Posterior cingulate gyrus (tissue), 11 donors: ENCODE measurements at regions not wholly inside any gene's neighbourhood (a gene's known extent, or its start where the extent isn't known, plus 50 kb on each side); places are given as distances from the start of the nearest gene placed in this dataset.

Experiments used
- DNase-seq, 10 donors: peaks; one replicate each; pipeline versions ENCODE4 v3.0.0 to v3.0.0-alpha.2; 2020 to 2021; ENCODE audit warnings: mixed read lengths in 3 of 10
- intact Hi-C: fragments of 100-400 bp; cut with DNase I; formaldehyde crosslinking; loops from one replicate; pipeline ENCODE4 v1.15.1; 2023

GRCh38 chr17:45675892-45676291 is 108.2 kb upstream of the CRHR1 start:
- DNase-seq: peak in 1 of 10 donors; percentile 8
- intact Hi-C loops: no loop called here

GRCh38 chr17:45676695-45677094 is 107.4 kb upstream of the CRHR1 start:
- no peak for DNase-seq
- intact Hi-C loops: no loop called here

GRCh38 chr17:45677770-45678169 is 106.3 kb upstream of the CRHR1 start:
- intact Hi-C loops: no loop called here
- DNase-seq: peak in 9 of 10 donors; percentile 24 to 94 (median 63)

GRCh38 chr17:45679426-45679825 is 104.7 kb upstream of the CRHR1 start:
- intact Hi-C loops: no loop called here
- peak in 1 of 10 donors; percentile 21 for DNase-seq

GRCh38 chr17:45680360-45680759 is 103.8 kb upstream of the CRHR1 start:
- intact Hi-C loops: no loop called here

GRCh38 chr17:45681706-45682105 is 102.4 kb upstream of the CRHR1 start:
- DNase-seq: peak in 1 of 10 donors; percentile 17
- intact Hi-C loops: no loop called here

More at GRCh38 chr17:45680360-45680759, 103.8 kb upstream of the CRHR1 start:
- peak in 1 of 10 donors; percentile 29 for DNase-seq

GRCh38 chr17:45686250-45686649 is 97.9 kb upstream of the CRHR1 start:
- intact Hi-C loops: no loop called here
- DNase-seq: peak in 1 of 10 donors; percentile 27

- DNase-seq: peak in 1 of 10 donors; percentile 16
- intact Hi-C loops: no loop called here
Observed at GRCh38 chr17:45687594-45687993, 96.5 kb upstream of the CRHR1 start.

GRCh38 chr17:45688353-45688752 is 95.8 kb upstream of the CRHR1 start:
- intact Hi-C loops: no loop called here

GRCh38 chr17:45688820-45689219 is 95.3 kb upstream of the CRHR1 start:
- intact Hi-C loops: no loop called here
- DNase-seq: peak in 1 of 10 donors; percentile 49

More at GRCh38 chr17:45688353-45688752, 95.8 kb upstream of the CRHR1 start:
- DNase-seq: peak in 4 of 10 donors; percentile 23 to 89 (median 38)

- DNase-seq: peak in 1 of 10 donors; percentile 16
- intact Hi-C loops: no loop called here
Observed at GRCh38 chr17:45689451-45689850, 94.7 kb upstream of the CRHR1 start.

- DNase-seq: peak in 1 of 10 donors; percentile 43
- intact Hi-C loops: no loop called here
Observed at GRCh38 chr17:45690625-45691275, 93.4 kb upstream of the CRHR1 start.

GRCh38 chr17:45692661-45693060 is 91.5 kb upstream of the CRHR1 start:
- intact Hi-C loops: no loop called here
- peak in 1 of 10 donors; percentile 29 for DNase-seq

- DNase-seq: no peak
- intact Hi-C loops: no loop called here
Observed at GRCh38 chr17:45693792-45694191, 90.3 kb upstream of the CRHR1 start.

- no peak for DNase-seq
- intact Hi-C loops: no loop called here
Observed at GRCh38 chr17:45696442-45696841, 87.7 kb upstream of the CRHR1 start.

GRCh38 chr17:45697076-45697475 is 87.0 kb upstream of the CRHR1 start:
- DNase-seq: no peak
- intact Hi-C loops: no loop called here

- intact Hi-C loops: no loop called here
- peak in 1 of 10 donors; percentile 3 for DNase-seq
Observed at GRCh38 chr17:45700171-45701090, 83.7 kb upstream of the CRHR1 start.

- intact Hi-C loops: no loop called here
- no peak for DNase-seq
Observed at GRCh38 chr17:45702666-45703266, 81.4 kb upstream of the CRHR1 start.

GRCh38 chr17:45703348-45703747 is 80.8 kb upstream of the CRHR1 start:
- intact Hi-C loops: no loop called here
- DNase-seq: peak in 4 of 10 donors; percentile 22 to 87 (median 50)

GRCh38 chr17:45703806-45704205 is 80.3 kb upstream of the CRHR1 start:
- intact Hi-C loops: no loop called here
- no peak for DNase-seq

- intact Hi-C loops: no loop called here
- no peak for DNase-seq
Observed at GRCh38 chr17:45704251-45704650, 79.9 kb upstream of the CRHR1 start.
